IMR-90 (cell line): ENCODE measurements at regions not wholly inside any gene's neighbourhood (a gene's known extent, or its start where the extent isn't known, plus 50 kb on each side); places are given as distances from the start of the nearest gene placed in this dataset.
A peak's percentile ranks its signal among the peaks of the same experiment; 100 is the strongest.

Experiments
- ATAC-seq: fragments of 200-7000 bp; cut with Tn5 transposase; 2 replicates; pipeline ENCODE4 v1.9.1; 2020; ENCODE audit warnings: low read depth, mild to moderate bottlenecking, moderate library complexity
- BruUV-seq: library from RNA; stranded (reverse); fragments of 400-500 nt; replicated peaks from 2 replicates; lab custom pipeline; 2021; lab: Mats Ljungman, UMichigan
- CTCF ChIA-PET: fragments of 300-600 bp; formaldehyde crosslinking; extraction: SDS; loops from one replicate; lab custom pipeline; 2021; ENCODE audit warnings: antibody characterized with exemption; lab: Yijun Ruan, JAX
- POLR2A ChIA-PET: fragments of 300-600 bp; sonication (Branson Sonifier 250); formaldehyde crosslinking; loops from one replicate; lab custom pipeline; 2022; ENCODE audit warnings: antibody characterized with exemption; ENCODE audit not compliant: unreplicated experiment; lab: Charles Lee
- DNase-seq: peaks from one replicate; pipeline ENCODE4 v3.0.0; 2013
- H2AFZ ChIP-seq: replicated peaks from 2 replicates; pipeline ENCODE3; 2013; ENCODE audit warnings: low read length, mild to moderate bottlenecking; ENCODE audit not compliant: poor library complexity
- H2AK5ac ChIP-seq: 2 replicates; pipeline ENCODE4 v1.6.1; 2013; ENCODE audit warnings: low read depth, low read length, inconsistent platforms
- H2AK9ac ChIP-seq: replicated peaks from 2 replicates; pipeline ENCODE3; 2013; ENCODE audit warnings: mild to moderate bottlenecking, low read depth, low read length, moderate library complexity; ENCODE audit not compliant: poor library complexity
- H2BK120ac ChIP-seq: 2 replicates; pipeline ENCODE4 v1.6.1; 2013; ENCODE audit warnings: low read depth, low read length, inconsistent platforms
- H2BK15ac ChIP-seq: 3 replicates; pipeline ENCODE4 v1.6.1; 2013; ENCODE audit warnings: low read depth, low read length, inconsistent platforms
- H2BK20ac ChIP-seq: 2 replicates; pipeline ENCODE4 v1.6.1; 2013; ENCODE audit warnings: low read depth, mild to moderate bottlenecking, inconsistent platforms, low read length, moderate library complexity
- H2BK5ac ChIP-seq: 2 replicates; pipeline ENCODE4 v1.6.1; 2013; ENCODE audit warnings: mild to moderate bottlenecking, low read depth, low read length, inconsistent platforms; ENCODE audit not compliant: poor library complexity, severe bottlenecking
- H3K14ac ChIP-seq: replicated peaks from 2 replicates; pipeline ENCODE4 v1.6.1; 2013; ENCODE audit warnings: low read depth, low read length, inconsistent platforms
- H3K18ac ChIP-seq: 2 replicates; pipeline ENCODE4 v1.6.1; 2013; ENCODE audit warnings: low read depth, low read length, control low read depth
- H3K23ac ChIP-seq: 2 replicates; pipeline ENCODE4 v1.6.1; 2013; ENCODE audit warnings: low read depth, low read length, inconsistent platforms
- H3K27ac ChIP-seq: 2 replicates; pipeline ENCODE4 v1.5.1; 2013; ENCODE audit warnings: mild to moderate bottlenecking, control low read depth, low read length; ENCODE audit not compliant: insufficient read depth
- H3K27me3 ChIP-seq: 2 replicates; pipeline ENCODE4 v1.6.1; 2013; ENCODE audit warnings: low read length; ENCODE audit not compliant: control insufficient read depth, insufficient read depth
- H3K36me3 ChIP-seq: 2 replicates; pipeline ENCODE4 v1.6.1; 2013; ENCODE audit warnings: low read length, mixed read lengths; ENCODE audit not compliant: control insufficient read depth, insufficient read depth
- H3K4ac ChIP-seq: 2 replicates; pipeline ENCODE4 v1.6.1; 2013; ENCODE audit warnings: low read depth, low read length, inconsistent platforms
- H3K4me1 ChIP-seq: 2 replicates; pipeline ENCODE4 v1.6.1; 2013; ENCODE audit warnings: low read length, mixed read lengths; ENCODE audit not compliant: control insufficient read depth, insufficient read depth
- H3K4me2 ChIP-seq: 2 replicates; pipeline ENCODE4 v1.6.1; 2013; ENCODE audit warnings: low read depth, mild to moderate bottlenecking, control low read depth, low read length, moderate library complexity
- H3K4me3 ChIP-seq: 2 replicates; pipeline ENCODE4 v1.5.1; 2013; ENCODE audit warnings: low read depth, mild to moderate bottlenecking, control low read depth, low read length, moderate library complexity; ENCODE audit not compliant: insufficient read depth
- H3K56ac ChIP-seq: 2 replicates; pipeline ENCODE4 v1.6.1; 2013; ENCODE audit warnings: low read length, inconsistent platforms; ENCODE audit not compliant: insufficient read depth; ENCODE audit errors: extremely low read depth
- H3K79me1 ChIP-seq, 2 experiments: 2 replicates each; pipeline ENCODE4 v1.6.1; 2013; ENCODE audit warnings: low read length in 2 of 2, inconsistent platforms in 1 of 2, low read depth in 1 of 2
- H3K9ac ChIP-seq: 2 replicates; pipeline ENCODE4 v1.6.1; 2013; ENCODE audit warnings: low read depth, low read length, control low read depth
- H3K9me1 ChIP-seq: 2 replicates; pipeline ENCODE4 v1.6.1; 2013; ENCODE audit warnings: low read length, inconsistent platforms; ENCODE audit not compliant: insufficient read depth
- H3K9me3 ChIP-seq: 2 replicates; pipeline ENCODE4 v1.6.1; 2013; ENCODE audit warnings: low read length; ENCODE audit not compliant: control insufficient read depth, insufficient read depth
- H4K20me1 ChIP-seq: 2 replicates; pipeline ENCODE4 v1.6.1; 2013; ENCODE audit warnings: low read length, inconsistent platforms; ENCODE audit not compliant: insufficient read depth
- H4K5ac ChIP-seq: 2 replicates; pipeline ENCODE4 v1.6.1; 2013; ENCODE audit warnings: mild to moderate bottlenecking, low read depth, low read length, control low read depth
- H4K8ac ChIP-seq, 2 experiments: 2 replicates each; pipeline ENCODE4 v1.6.1; 2013; ENCODE audit warnings: low read depth in 2 of 2, low read length in 2 of 2, control low read depth in 1 of 2, inconsistent platforms in 1 of 2
- H4K91ac ChIP-seq: 2 replicates; pipeline ENCODE4 v1.6.1; 2013; ENCODE audit warnings: low read depth, low read length, inconsistent platforms; ENCODE audit not compliant: insufficient read depth
- CHD1 ChIP-seq: IDR thresholded peaks from 2 replicates; pipeline ENCODE4 v1.6.1; 2012; ENCODE audit warnings: low read depth, low read length, improper control_type of control experiment
- CTCF ChIP-seq: conservative IDR thresholded peaks from 2 replicates; pipeline ENCODE4 v1.5.1; 2012; ENCODE audit warnings: mild to moderate bottlenecking, low read depth, low read length, improper control_type of control experiment
- FOS ChIP-seq: fragments of 150-350 bp; IDR thresholded peaks from 2 replicates; pipeline ENCODE4 v1.6.1; 2016; ENCODE audit warnings: low read depth, low read length
- MXI1 ChIP-seq: IDR thresholded peaks from 2 replicates; pipeline ENCODE4 v1.6.1; 2012; ENCODE audit warnings: low read depth, mild to moderate bottlenecking, low read length, moderate library complexity, borderline replicate concordance
- NFE2L2 ChIP-seq: fragments of 150-350 bp; IDR thresholded peaks from 2 replicates; pipeline ENCODE4 v1.6.1; 2016; ENCODE audit warnings: low read depth, mild to moderate bottlenecking, low read length
- WGBS, 2 experiments: methylation state at CpG; one replicate each; pipeline versions ENCODE4 v1.1.5 to v1.1.7; 2013; ENCODE audit warnings: missing lambda C conversion rate in 2 of 2; ENCODE audit not compliant: insufficient read length in 1 of 2; ENCODE audit errors: extremely low coverage in 2 of 2; 5-methylcytosine and 5-hydroxymethylcytosine counted together
- dilution Hi-C: fragments of 300-500 bp; cut with HindIII; formaldehyde crosslinking; loops from one replicate; pipeline ENCODE4 v1.14.3; 2018; ENCODE audit warnings: low sequenced_read_pairs; ENCODE audit not compliant: unreplicated experiment
- in situ Hi-C: fragments of 300-500 bp; cut with MboI; formaldehyde crosslinking; loops from 3 replicates; pipeline ENCODE4 v1.14.3; 2019; ENCODE audit warnings: low sequenced_read_pairs, inconsistent platforms, mixed read lengths
- intact Hi-C: fragments of 100-400 bp; cut with micrococcal nuclease; formaldehyde crosslinking; loops from 2 replicates; pipeline ENCODE4 v1.10.0; 2022

GRCh38 chr1:98121646-98122045, 200.8 kb upstream of the DPYD start:
- in situ Hi-C loops (no loop called here), dilution Hi-C loops (no loop called here), intact Hi-C loops (no loop called here)
- no peak overlapping the region for H2BK15ac ChIP-seq
- H2AK9ac ChIP-seq: no peak overlapping the region
- H2BK20ac ChIP-seq: no peak overlapping the region
- H2BK5ac ChIP-seq: no peak overlapping the region
- no peak overlapping the region for H3K23ac ChIP-seq
- peak; percentile 52 for DNase-seq
- H4K8ac ChIP-seq: no peak overlapping the region
- no peaks in the 10 kb centered on the region for H3K36me3 ChIP-seq
- TF ChIP-seq MXI1: no peak
- TF ChIP-seq CTCF: no peak
- TF ChIP-seq NFE2L2: no peak
- no peak for TF ChIP-seq FOS
- TF ChIP-seq CHD1: no peak
- no peaks in the 10 kb centered on the region for H3K79me1 ChIP-seq
- no peak overlapping the region for H3K4ac ChIP-seq
- no CpG with 5 or more reads among the region's 1 CpG for WGBS, 2 experiments
- H3K14ac ChIP-seq: no peak overlapping the region
- BruUV-seq: no TSS peak
- no peaks in the 10 kb centered on the region for H3K4me1 ChIP-seq
- no peak for ATAC-seq
- POLR2A ChIA-PET: no interaction called here
- CTCF ChIA-PET: no interaction called here
- no peak overlapping the region for H3K9ac ChIP-seq
- no peak overlapping the region for H3K56ac ChIP-seq
- no peaks in the 10 kb centered on the region for H3K9me1 ChIP-seq
- no peaks in the 10 kb centered on the region for H4K20me1 ChIP-seq
- no peak overlapping the region for H3K4me2 ChIP-seq
- H3K27ac ChIP-seq: no peak overlapping the region
- no peak overlapping the region for H3K18ac ChIP-seq
- H2BK120ac ChIP-seq: no peak overlapping the region
- H4K5ac ChIP-seq: no peak overlapping the region
- H2AK5ac ChIP-seq: no peak overlapping the region
- no peak overlapping the region for H3K4me3 ChIP-seq
- no peak overlapping the region for H2AFZ ChIP-seq
- H3K9me3 ChIP-seq: no peaks in the 10 kb centered on the region
- H3K27me3 ChIP-seq: no peaks in the 10 kb centered on the region
- no peak overlapping the region for H4K91ac ChIP-seq
